Activated T-cell treated with anti-CD3 and anti-CD28 coated beads, Interleukin-2, amount 50 U/mL, for 24 hours (primary cell): ENCODE measurements at regions not wholly inside any gene's neighbourhood (a gene's known extent, or its start where the extent isn't known, plus 50 kb on each side); places are given as distances from the start of the nearest gene placed in this dataset.

Experiments
- DNase-seq: peaks from one replicate; pipeline ENCODE4 v3.0.0-alpha.2; 2020
- H3K27ac Mint-ChIP-seq: 2 replicates; pipeline ENCODE4 v1.8.0; 2020; ENCODE audit warnings: mild to moderate bottlenecking, mixed read lengths
- H3K27me3 Mint-ChIP-seq: 2 replicates; pipeline ENCODE4 v1.8.0; 2020; ENCODE audit warnings: mixed read lengths
- H3K36me3 Mint-ChIP-seq: 2 replicates; pipeline ENCODE4 v1.8.0; 2020; ENCODE audit warnings: low read depth, mixed read lengths
- H3K4me1 Mint-ChIP-seq: 2 replicates; pipeline ENCODE4 v1.8.0; 2020; ENCODE audit warnings: low read depth, mixed read lengths
- H3K4me3 Mint-ChIP-seq: 2 replicates; pipeline ENCODE4 v1.8.0; 2020; ENCODE audit warnings: mild to moderate bottlenecking, moderate library complexity, mixed read lengths
- H3K9me3 Mint-ChIP-seq: 2 replicates; pipeline ENCODE4 v1.8.0; 2020; ENCODE audit warnings: mixed read lengths

DNA sequence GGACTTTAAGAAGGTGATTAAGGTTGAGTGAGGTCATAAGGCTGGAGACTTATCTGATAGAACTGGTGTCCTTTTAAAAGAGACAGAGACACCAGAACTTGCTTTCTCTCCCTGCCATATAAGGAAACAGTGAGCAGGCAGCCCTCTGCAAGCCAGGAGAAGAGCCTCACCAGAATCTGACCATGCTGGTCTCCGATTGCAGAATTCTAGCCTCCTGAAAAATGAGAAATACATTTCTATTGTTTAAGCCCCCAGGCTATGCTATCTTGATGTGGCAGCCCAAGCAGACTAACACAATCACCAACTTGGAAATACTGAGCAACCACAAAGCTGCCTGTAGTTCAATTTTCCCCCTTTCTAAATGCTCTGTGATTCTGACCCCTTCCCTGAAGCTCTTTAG lies 161.4 kb upstream of the RARB start:
- Mint-ChIP-seq H3K27ac (no peak overlapping the region), H3K4me3 (no peak overlapping the region), H3K9me3 (peaks cover 3% of the 10 kb centered on the region), H3K36me3 (no peaks in the 10 kb centered on the region), H3K27me3 (no peaks in the 10 kb centered on the region), H3K4me1 (no peaks in the 10 kb centered on the region)
- DNase-seq = no peak

DNA sequence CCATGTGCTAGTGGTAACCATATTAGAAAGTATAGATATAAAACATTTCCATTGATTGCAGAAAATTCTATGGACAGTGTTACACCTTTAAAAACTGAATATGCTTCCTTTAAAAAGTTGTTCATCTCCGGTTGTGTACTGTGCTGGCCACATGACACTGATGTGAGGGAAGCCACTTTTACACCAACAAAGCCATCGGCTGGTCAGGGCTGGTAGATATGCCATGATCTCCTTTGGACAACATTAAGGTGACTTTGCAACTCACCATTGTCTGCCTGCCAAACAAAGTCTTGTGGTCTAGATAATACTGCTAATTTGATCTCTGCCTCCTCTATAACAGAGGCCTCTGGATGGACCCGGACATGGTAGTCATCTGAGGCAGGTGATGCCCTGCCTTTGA lies 156.0 kb upstream of the RARB start:
- H3K4me1 Mint-ChIP-seq = no peaks in the 10 kb centered on the region
- no peak overlapping the region for H3K4me3 Mint-ChIP-seq
- H3K36me3 Mint-ChIP-seq = no peaks in the 10 kb centered on the region
- DNase-seq = no peak
- no peak overlapping the region for H3K27ac Mint-ChIP-seq
- H3K9me3 Mint-ChIP-seq = no peaks in the 10 kb centered on the region
- no peaks in the 10 kb centered on the region for H3K27me3 Mint-ChIP-seq

DNA sequence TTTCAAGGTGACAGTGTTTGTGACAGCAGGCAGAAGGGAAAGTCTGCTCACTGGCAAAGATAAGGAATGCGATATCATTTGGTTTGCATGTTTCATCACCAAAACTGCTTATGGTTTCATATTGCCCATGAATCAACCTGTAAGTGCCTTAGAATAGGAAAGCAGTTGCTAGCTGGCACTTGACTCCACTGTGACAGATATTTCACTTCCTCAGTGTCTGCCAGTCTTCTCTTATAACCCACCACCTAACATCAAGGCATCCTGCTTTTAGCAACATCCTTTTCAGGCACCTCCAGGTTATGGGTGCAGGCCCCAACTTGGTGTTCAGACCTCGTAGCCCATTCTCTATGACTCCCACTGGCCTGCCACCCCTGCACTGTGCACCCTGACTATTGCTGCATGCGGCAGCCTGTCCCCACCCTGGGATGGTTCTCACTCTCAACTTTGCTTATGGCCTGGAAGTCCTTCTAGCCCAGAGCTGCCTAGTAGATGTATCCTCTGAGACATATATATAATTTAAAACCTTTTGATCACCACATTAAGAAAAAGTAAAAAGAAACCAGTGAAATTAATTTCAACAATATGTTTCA lies 154.4 kb upstream of the RARB start:
- H3K27me3 Mint-ChIP-seq = no peaks in the 10 kb centered on the region
- no peak overlapping the region for H3K4me3 Mint-ChIP-seq
- DNase-seq = no peak
- peaks cover 4% of the 10 kb centered on the region for H3K9me3 Mint-ChIP-seq
- no peaks in the 10 kb centered on the region for H3K4me1 Mint-ChIP-seq
- no peaks in the 10 kb centered on the region for H3K36me3 Mint-ChIP-seq
- H3K27ac Mint-ChIP-seq = no peak overlapping the region

DNA sequence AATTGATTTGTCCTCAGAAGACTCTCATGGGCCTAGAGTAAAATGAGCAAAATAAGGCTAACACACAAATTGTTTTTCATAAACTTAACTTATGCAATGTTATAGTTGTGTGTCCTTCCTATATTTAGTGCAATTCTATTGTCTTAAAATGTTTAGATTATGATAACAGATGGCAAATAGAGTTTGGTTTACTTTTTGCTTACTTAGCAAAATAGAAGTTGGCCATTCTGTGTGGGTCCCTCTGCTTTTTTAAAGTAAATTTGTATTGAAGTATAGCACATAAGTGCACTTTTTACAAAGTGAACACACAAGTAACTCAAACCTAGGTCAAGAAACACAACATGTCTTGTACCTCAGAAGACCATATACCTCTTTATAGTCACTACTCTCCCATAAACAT lies 150.6 kb upstream of the RARB start:
- Mint-ChIP-seq H3K9me3 (peaks cover 7% of the 10 kb centered on the region), H3K27me3 (no peaks in the 10 kb centered on the region), H3K36me3 (no peaks in the 10 kb centered on the region), H3K27ac (no peak overlapping the region), H3K4me3 (no peak overlapping the region), H3K4me1 (no peaks in the 10 kb centered on the region)
- DNase-seq = no peak

DNA sequence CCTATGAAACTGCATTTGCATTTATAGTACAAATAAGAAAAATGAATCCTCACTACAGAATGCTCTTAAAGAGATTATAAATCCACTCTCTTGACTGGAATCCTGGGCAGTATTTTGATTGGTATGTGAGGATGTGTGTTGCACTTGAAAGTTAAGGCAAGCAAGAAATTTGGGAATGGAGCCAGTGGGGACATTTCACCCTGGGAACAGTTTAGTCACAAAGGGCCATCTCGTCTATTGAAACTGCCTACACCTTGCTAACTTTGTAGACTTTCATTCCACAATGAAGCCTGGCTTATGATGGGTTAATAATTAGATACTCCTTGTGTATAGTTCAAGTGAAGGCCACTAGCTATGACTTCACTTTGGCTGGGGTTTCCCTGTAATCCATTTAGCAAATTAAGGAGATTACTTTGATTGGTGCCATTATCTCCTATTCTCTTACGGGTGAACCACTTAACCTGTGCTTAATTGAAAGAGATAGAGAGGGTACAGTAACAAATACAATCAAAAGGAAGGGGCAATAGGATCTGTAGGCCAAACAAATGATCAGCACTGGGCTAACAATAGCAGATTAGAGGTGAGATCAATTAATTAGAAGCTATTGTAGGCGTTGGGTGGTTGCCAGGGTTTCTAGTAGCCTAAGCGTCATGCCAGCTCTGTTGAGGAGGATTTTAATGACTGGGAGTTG lies 146.9 kb upstream of the RARB start:
- Mint-ChIP-seq H3K4me3 (no peak overlapping the region), H3K9me3 (peaks cover 7% of the 10 kb centered on the region), H3K4me1 (no peaks in the 10 kb centered on the region), H3K27me3 (no peaks in the 10 kb centered on the region), H3K36me3 (no peaks in the 10 kb centered on the region), H3K27ac (no peak overlapping the region)
- no peak for DNase-seq

DNA sequence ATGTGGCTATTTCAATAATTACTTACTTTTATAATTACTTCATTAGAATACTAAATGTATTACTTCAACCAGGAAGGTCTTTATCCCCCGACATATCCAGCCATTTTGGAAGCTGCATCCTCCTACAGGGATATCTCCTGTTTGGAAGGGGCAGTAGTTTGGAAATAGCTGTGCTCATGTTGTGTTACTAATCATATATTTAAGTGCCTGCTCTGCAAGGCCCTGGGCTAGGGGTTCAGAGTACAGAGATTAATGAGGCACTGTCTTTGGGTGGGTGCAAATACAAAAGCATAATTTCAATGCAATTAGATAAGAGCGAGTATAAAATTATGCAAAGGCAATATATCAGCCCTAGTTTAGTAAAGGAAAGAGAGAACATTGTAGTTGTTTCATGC lies 146.3 kb upstream of the RARB start:
- Mint-ChIP-seq H3K4me3 (no peak overlapping the region), H3K9me3 (peaks cover 7% of the 10 kb centered on the region), H3K27me3 (no peaks in the 10 kb centered on the region), H3K36me3 (no peaks in the 10 kb centered on the region), H3K4me1 (no peaks in the 10 kb centered on the region), H3K27ac (no peak overlapping the region)
- DNase-seq = no peak

DNA sequence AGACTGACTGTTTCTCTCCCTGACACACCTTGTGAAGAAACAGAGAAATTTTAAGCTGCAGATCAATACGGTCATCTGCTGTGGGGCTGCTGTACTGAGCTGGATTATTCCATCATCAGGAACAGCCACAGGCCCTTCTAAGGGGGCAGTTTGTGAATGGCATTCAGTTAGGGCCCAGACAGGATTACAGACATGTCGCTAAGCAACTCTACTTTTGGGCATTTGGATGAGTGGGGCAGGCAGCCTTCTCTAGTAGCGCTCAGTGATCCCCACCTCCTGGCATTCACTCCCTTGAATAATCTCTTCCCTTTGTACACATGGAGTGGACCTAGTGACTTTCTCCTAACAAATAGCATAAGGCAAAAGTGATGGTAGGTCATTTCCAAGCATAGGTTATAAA lies 144.4 kb upstream of the RARB start:
- Mint-ChIP-seq H3K36me3 (no peaks in the 10 kb centered on the region), H3K4me1 (no peaks in the 10 kb centered on the region), H3K27me3 (no peaks in the 10 kb centered on the region), H3K27ac (no peak overlapping the region), H3K4me3 (no peak overlapping the region), H3K9me3 (peaks cover 2% of the 10 kb centered on the region)
- no peak for DNase-seq

DNA sequence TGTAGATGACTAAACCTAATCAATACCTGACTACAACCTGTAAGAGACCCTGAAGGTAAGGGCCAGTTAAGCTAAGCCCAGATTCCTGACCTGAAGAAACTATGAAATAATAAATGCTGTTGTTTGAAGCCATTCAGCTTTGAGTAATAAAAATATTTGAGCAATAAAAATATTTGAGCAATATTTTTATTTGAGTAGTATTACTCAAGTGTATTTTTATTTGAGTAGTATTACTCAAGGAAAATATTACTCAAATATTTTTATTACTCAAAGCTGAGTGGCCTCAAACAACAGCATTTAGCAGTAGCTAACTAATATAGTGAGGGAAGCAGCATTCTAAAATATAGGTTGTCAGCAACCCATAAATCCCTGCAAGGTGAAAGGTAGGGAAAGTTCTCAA lies 143.8 kb upstream of the RARB start:
- no peaks in the 10 kb centered on the region for H3K36me3 Mint-ChIP-seq
- H3K27me3 Mint-ChIP-seq = no peaks in the 10 kb centered on the region
- H3K9me3 Mint-ChIP-seq = peaks cover 2% of the 10 kb centered on the region
- H3K4me1 Mint-ChIP-seq = no peaks in the 10 kb centered on the region
- H3K4me3 Mint-ChIP-seq = no peak overlapping the region
- H3K27ac Mint-ChIP-seq = no peak overlapping the region
- no peak for DNase-seq

DNA sequence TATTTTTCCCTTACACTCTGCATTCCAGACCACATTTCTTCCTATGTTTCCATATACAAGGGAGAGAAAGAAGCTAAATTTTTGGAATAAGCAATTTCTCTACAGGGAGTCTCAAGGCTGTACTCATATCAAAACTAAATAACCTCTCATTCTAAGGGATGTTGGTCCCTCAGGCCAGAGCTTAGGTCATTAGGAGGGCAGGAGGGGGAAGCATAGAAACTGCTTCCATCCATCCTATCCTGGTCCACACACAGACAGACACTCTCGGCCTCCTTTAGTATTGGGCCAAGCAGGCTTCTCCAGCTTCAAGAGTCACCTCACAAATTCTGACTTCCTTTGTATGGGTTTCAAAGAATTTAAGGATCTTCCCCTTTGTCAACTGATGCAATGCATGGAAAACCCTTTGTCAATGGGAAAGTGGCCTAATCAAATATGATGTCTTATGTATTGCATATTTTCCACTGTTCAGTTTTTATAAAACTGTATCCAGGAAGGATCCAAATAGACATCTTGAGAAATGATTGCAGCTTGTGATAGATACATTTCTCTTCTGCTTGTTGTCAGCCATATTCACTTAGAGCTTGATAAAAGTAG lies 140.7 kb upstream of the RARB start:
- Mint-ChIP-seq H3K4me3 (no peak overlapping the region), H3K4me1 (no peaks in the 10 kb centered on the region), H3K36me3 (no peaks in the 10 kb centered on the region), H3K27me3 (no peaks in the 10 kb centered on the region), H3K9me3 (no peaks in the 10 kb centered on the region), H3K27ac (no peak overlapping the region)
- no peak for DNase-seq

DNA sequence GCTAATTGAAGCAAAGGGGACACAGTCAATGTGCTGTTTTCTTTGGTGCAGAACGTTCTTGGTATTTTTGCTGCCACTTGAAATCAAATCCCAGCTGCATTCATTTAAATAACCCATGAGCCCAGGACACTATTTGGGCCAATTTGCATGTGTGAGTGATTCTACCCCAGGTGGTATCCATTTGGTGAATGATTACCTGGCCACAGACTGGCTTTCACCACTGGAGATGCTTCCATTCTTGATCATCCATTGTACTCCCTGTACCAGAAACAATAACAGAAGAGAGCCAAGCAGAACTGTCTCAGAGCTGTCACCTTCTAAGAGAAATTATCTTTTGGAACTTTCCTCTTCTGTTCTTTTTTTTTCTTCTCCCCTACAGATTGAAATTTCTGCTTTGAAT lies 139.7 kb upstream of the RARB start:
- Mint-ChIP-seq H3K4me3 (no peak overlapping the region), H3K4me1 (no peaks in the 10 kb centered on the region), H3K9me3 (no peaks in the 10 kb centered on the region), H3K27ac (no peak overlapping the region), H3K27me3 (no peaks in the 10 kb centered on the region), H3K36me3 (no peaks in the 10 kb centered on the region)
- DNase-seq = no peak

DNA sequence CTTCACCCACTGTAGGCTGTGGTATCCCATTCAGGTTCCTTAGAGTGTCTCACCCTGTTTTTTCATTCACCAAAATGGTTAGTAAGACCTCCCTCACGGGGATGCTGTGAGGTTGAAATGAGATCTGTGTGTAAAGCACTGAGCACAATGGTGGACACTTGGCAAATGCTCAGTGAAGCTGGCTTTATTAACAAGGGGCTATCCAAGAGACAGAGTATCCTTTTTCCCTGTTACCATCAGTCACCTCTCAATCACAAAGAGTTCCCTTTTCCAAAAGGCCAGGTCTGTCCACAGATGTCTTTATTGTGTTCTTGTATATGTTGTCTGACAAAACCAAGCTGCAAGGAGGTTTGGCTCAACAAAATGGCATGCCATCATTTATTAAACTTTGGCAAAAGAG lies 138.9 kb upstream of the RARB start:
- Mint-ChIP-seq H3K9me3 (peaks cover 2% of the 10 kb centered on the region), H3K4me1 (no peaks in the 10 kb centered on the region), H3K27ac (no peak overlapping the region), H3K27me3 (no peaks in the 10 kb centered on the region), H3K36me3 (no peaks in the 10 kb centered on the region), H3K4me3 (no peak overlapping the region)
- no peak for DNase-seq

DNA sequence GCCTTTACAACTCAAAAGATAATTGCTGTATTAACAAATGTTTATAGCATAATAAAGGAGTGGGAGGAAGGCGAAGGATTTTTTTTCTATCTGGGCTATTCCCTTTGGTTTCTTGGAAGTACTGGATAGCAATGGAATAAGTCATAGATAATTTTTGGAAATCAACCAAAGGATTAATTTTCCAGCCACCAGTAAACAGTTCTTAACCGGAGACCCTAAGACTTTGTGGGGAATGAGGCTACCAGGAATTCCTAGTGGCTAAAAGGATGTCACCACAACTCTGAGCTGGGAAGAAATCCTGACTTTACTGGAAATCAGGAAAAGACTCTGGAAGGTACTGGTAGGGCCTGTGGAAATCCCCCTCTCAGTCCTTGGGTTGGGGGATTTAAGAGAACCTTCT lies 138.4 kb upstream of the RARB start:
- Mint-ChIP-seq H3K9me3 (peaks cover 2% of the 10 kb centered on the region), H3K27me3 (no peaks in the 10 kb centered on the region), H3K36me3 (no peaks in the 10 kb centered on the region), H3K27ac (no peak overlapping the region), H3K4me1 (no peaks in the 10 kb centered on the region), H3K4me3 (no peak overlapping the region)
- no peak for DNase-seq

DNA sequence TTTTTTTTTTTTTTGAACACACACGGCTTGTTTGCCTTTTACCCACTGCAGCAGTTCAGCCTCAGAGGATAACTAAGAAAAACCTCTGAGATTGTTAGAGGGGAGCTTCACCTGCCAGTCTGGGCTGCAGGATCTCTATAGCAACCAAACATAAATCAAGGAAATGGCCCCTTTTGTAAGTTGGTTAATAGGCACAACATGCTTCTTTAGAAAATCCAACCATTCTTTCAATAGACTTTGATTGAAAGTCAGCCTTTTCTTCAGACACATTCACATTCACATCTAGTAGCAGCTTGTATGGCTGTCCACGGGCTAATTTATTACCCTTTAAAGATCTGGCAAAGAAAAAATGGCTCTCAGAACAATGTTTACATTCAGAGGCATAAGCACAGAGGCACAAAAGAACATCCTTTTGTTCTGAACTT lies 136.6 kb upstream of the RARB start:
- Mint-ChIP-seq H3K4me3 (no peak overlapping the region), H3K27me3 (no peaks in the 10 kb centered on the region), H3K9me3 (peaks cover 2% of the 10 kb centered on the region), H3K4me1 (no peaks in the 10 kb centered on the region), H3K27ac (no peak overlapping the region), H3K36me3 (no peaks in the 10 kb centered on the region)
- DNase-seq = no peak

DNA sequence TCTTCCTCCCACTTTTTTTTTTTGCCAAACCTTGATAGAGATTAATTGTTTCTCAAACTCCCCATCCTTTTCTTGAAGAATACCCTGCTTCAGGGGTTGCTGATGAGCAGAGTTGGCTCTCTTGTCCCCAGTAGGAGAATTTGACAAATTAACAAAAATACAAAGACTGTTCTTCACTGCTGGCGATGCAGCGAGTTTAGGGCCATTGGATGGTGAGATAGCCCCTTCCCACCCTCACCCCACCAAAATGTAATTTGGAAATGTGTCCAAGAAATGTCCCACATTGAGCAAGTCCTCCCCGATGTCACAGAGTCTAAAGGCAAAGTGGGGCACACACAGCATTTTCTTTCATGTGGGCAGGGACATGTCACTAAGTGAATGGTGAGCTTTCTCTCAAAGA lies 136.0 kb upstream of the RARB start:
- H3K4me1 Mint-ChIP-seq = no peaks in the 10 kb centered on the region
- H3K27me3 Mint-ChIP-seq = no peaks in the 10 kb centered on the region
- H3K36me3 Mint-ChIP-seq = no peaks in the 10 kb centered on the region
- no peak for DNase-seq
- H3K27ac Mint-ChIP-seq = no peak overlapping the region
- H3K9me3 Mint-ChIP-seq = peaks cover 2% of the 10 kb centered on the region
- no peak overlapping the region for H3K4me3 Mint-ChIP-seq

DNA sequence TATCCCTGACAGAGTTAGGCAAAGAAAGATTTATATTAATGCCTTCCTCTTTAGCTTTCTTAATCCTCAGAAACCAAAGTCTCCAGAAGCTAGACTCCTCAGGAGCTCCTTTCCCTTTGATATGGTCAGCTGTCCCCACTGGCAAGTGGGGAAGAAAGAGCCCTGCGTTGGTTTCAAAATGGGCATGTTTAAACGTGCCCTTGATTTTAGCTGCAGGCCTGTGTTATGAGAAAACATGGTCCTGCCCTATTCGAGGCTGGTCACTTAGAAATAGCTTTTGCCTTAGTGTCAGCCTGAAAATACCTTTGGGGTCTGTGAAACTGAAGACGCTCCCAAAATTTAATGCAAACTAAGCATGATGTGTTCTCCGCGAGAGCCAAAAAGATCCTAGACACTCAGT lies 135.5 kb upstream of the RARB start:
- no peaks in the 10 kb centered on the region for H3K36me3 Mint-ChIP-seq
- no peak overlapping the region for H3K27ac Mint-ChIP-seq
- H3K27me3 Mint-ChIP-seq = no peaks in the 10 kb centered on the region
- H3K4me3 Mint-ChIP-seq = no peak overlapping the region
- DNase-seq = no peak
- H3K4me1 Mint-ChIP-seq = no peaks in the 10 kb centered on the region
- peaks cover 2% of the 10 kb centered on the region for H3K9me3 Mint-ChIP-seq
